ENCODE measurements at regions not wholly inside any gene's neighbourhood (a gene's known extent, or its start where the extent isn't known, plus 50 kb on each side); places are given as distances from the start of the nearest gene placed in this dataset.

DNA sequence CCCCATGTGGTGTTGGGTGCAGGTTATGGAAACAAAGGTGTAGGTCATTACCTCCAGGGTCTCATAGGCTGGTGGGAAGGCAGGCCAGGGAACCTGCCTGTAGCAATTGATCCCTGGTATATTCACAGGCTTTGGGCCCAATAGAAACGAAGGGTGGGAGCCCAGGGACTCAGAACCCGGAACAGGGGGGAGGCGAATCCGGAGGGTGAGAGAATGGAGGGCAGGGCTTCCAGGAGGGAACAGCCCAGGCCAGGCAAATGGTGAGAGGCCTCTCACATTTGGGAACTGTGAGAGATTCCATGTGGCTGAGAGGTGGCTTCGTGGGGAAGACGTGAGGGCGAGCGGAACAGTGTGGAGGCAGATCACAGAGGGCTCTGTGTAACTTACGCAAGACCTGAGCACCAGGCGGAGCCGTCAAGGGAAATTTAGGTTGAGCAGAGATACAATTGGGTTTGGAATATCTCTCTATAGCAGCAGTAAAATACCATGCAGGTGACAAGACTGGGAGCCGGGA lies 267.1 kb downstream of the ERMARD start:
- Histone ChIP-seq H4K20me1 (ENCODE audit: low read depth, low read length) (no peaks in the 10 kb centered on the region), H3K27me3 (ENCODE audit: low read length) (no peaks in the 10 kb centered on the region), H3K9me2 (replicated peaks; ENCODE audit: insufficient read depth, low read length) (no peaks in the 10 kb centered on the region), H3K79me2 (ENCODE audit: insufficient read depth, low read length) (no peaks in the 10 kb centered on the region), H3K4me2 (ENCODE audit: low read depth, low read length, poor library complexity, severe bottlenecking) (no peak overlapping the region), H3F3A (ENCODE audit: insufficient read depth) (no peaks in the 10 kb centered on the region), H2AFZ (ENCODE audit: low read depth, low read length, severe bottlenecking) (no peak overlapping the region), H3K4me3 (ENCODE audit: insufficient read depth, low read length, poor library complexity, severe bottlenecking) (no peak overlapping the region), H3K9ac (ENCODE audit: low read length) (no peak overlapping the region), H3K36me3 (ENCODE audit: low read length) (no peaks in the 10 kb centered on the region), H3K9me3 (ENCODE audit: insufficient read depth, low read length) (no peaks in the 10 kb centered on the region), H3K27ac (ENCODE audit: low read depth, low read length) (no peak overlapping the region)
- TF ChIP-seq, protein P1, sequence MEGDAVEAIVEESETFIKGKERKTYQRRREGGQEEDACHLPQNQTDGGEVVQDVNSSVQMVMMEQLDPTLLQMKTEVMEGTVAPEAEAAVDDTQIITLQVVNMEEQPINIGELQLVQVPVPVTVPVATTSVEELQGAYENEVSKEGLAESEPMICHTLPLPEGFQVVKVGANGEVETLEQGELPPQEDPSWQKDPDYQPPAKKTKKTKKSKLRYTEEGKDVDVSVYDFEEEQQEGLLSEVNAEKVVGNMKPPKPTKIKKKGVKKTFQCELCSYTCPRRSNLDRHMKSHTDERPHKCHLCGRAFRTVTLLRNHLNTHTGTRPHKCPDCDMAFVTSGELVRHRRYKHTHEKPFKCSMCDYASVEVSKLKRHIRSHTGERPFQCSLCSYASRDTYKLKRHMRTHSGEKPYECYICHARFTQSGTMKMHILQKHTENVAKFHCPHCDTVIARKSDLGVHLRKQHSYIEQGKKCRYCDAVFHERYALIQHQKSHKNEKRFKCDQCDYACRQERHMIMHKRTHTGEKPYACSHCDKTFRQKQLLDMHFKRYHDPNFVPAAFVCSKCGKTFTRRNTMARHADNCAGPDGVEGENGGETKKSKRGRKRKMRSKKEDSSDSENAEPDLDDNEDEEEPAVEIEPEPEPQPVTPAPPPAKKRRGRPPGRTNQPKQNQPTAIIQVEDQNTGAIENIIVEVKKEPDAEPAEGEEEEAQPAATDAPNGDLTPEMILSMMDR (IDR thresholded peaks at IDR 0.05; ENCODE audit: insufficient read depth, low read length, poor library complexity, severe bottlenecking), result no peak
- no peak for TF ChIP-seq EZH2phosphoT487 (conservative IDR thresholded peaks at IDR 0.05; ENCODE audit: low read length)

DNA sequence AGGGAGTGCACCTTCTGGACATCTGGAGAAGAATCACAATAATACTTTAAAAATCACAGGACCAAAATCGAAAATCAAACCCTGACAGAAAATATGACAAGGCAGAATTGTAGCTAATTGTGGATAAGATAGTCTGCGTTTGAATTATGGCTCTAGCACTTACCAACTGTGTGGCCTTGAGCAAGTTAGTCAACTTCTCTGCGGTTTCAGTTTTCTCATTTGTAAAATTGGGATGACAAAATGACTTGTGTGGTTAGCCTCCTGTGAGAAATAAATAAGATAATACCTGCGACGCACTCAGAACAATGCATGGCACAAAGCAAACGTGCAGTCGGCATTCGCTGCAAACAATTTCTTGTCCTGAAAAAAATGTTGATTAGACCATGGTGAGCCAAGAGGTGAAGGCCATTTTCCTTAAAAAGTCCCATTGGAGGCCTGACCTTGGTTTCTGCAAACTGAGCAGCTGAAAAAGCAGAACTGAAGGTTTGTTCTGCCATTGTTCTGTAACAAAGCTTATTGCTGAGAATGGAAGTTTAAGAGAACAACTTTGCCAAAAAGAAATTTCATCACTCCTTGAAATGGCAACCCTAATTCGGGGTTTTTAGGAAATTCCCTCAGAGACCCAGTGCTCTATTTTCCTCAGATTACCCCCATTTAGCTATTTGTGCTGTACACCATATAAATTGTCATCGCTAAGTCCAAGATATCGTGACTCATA lies 266.3 kb downstream of the ERMARD start:
- Histone ChIP-seq H3K9me2 (replicated peaks; ENCODE audit: insufficient read depth, low read length) (no peaks in the 10 kb centered on the region), H4K20me1 (ENCODE audit: low read depth, low read length) (no peaks in the 10 kb centered on the region), H3K9ac (ENCODE audit: low read length) (no peak overlapping the region), H3K9me3 (ENCODE audit: insufficient read depth, low read length) (no peaks in the 10 kb centered on the region), H3K36me3 (ENCODE audit: low read length) (no peaks in the 10 kb centered on the region), H3F3A (ENCODE audit: insufficient read depth) (no peaks in the 10 kb centered on the region), H3K27ac (ENCODE audit: low read depth, low read length) (no peak overlapping the region), H3K27me3 (ENCODE audit: low read length) (no peaks in the 10 kb centered on the region), H3K4me2 (ENCODE audit: low read depth, low read length, poor library complexity, severe bottlenecking) (no peak overlapping the region), H2AFZ (ENCODE audit: low read depth, low read length, severe bottlenecking) (no peak overlapping the region), H3K79me2 (ENCODE audit: insufficient read depth, low read length) (no peaks in the 10 kb centered on the region), H3K4me3 (ENCODE audit: insufficient read depth, low read length, poor library complexity, severe bottlenecking) (no peak overlapping the region)
- no peak for TF ChIP-seq EZH2phosphoT487 (conservative IDR thresholded peaks at IDR 0.05; ENCODE audit: low read length)
- TF ChIP-seq, protein P1 (IDR thresholded peaks at IDR 0.05; ENCODE audit: insufficient read depth, low read length, poor library complexity, severe bottlenecking), result no peak

DNA sequence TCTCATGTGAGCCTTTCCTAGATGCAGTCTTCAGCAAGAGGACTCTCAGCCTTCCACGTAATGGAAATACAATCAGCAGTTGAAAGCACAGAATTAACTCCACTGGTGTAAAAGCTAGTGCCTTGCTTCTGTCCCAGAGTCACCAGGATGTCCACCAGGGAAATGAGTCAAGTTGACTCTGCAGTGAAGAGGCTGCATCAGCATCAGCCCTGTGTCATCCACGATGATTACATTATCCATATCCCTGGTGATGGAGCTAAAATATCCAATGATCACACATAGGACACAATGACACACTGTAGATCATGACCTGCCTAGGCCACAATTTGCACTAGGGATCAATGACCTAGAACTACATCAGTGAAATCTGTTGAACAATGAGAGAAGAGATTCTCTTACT lies 262.4 kb downstream of the ERMARD start:
- H3K9ac ChIP-seq (ENCODE audit: low read length), result no peak overlapping the region
- H3K4me2 ChIP-seq (ENCODE audit: low read depth, low read length, poor library complexity, severe bottlenecking), result no peak overlapping the region
- H3K27ac ChIP-seq (ENCODE audit: low read depth, low read length), result no peak overlapping the region
- TF ChIP-seq, protein P1 (IDR thresholded peaks at IDR 0.05; ENCODE audit: insufficient read depth, low read length, poor library complexity, severe bottlenecking), result no peak
- no peak for TF ChIP-seq EZH2phosphoT487 (conservative IDR thresholded peaks at IDR 0.05; ENCODE audit: low read length)
- H3F3A ChIP-seq (ENCODE audit: insufficient read depth), result no peaks in the 10 kb centered on the region
- no peak overlapping the region for H3K4me3 ChIP-seq (ENCODE audit: insufficient read depth, low read length, poor library complexity, severe bottlenecking)
- no peaks in the 10 kb centered on the region for H3K9me2 ChIP-seq (replicated peaks; ENCODE audit: insufficient read depth, low read length)
- no peaks in the 10 kb centered on the region for H3K36me3 ChIP-seq (ENCODE audit: low read length)
- no peak overlapping the region for H2AFZ ChIP-seq (ENCODE audit: low read depth, low read length, severe bottlenecking)
- H3K9me3 ChIP-seq (ENCODE audit: insufficient read depth, low read length), result no peaks in the 10 kb centered on the region
- no peaks in the 10 kb centered on the region for H3K27me3 ChIP-seq (ENCODE audit: low read length)
- no peaks in the 10 kb centered on the region for H4K20me1 ChIP-seq (ENCODE audit: low read depth, low read length)
- H3K79me2 ChIP-seq (ENCODE audit: insufficient read depth, low read length), result no peaks in the 10 kb centered on the region

All from SU-DHL-6 (cell line).